Testis (tissue), 2 donors: ENCODE measurements at regions not wholly inside any gene's neighbourhood (a gene's known extent, or its start where the extent isn't known, plus 50 kb on each side); places are given as distances from the start of the nearest gene placed in this dataset.

Experiments
- CTCF ChIP-seq, 3 experiments: fragments of 450-650 bp in 2 of 3; fragments of 200-600 bp in 1 of 3; sonication (generic) in 1 of 3; IDR thresholded peaks; one replicate each; pipeline ENCODE4 v1.5.1; 2016 to 2019; ENCODE audit warnings: antibody characterized with exemption in 3 of 3, mild to moderate bottlenecking in 2 of 3, moderate library complexity in 1 of 3
- POLR2A ChIP-seq: fragments of 450-650 bp; IDR thresholded peaks from one replicate; pipeline ENCODE4 v1.6.1; 2017; ENCODE audit warnings: antibody characterized with exemption, mild to moderate bottlenecking, moderate library complexity

GRCh38 chr13:37392389-37392788 is 206.2 kb downstream of the POSTN start:
- TF ChIP-seq POLR2A (no peak), CTCF (IDR thresholded peaks at IDR 0.05) (no peak)
